H1 (cell line): ENCODE measurements at regions not wholly inside any gene's neighbourhood (a gene's known extent, or its start where the extent isn't known, plus 50 kb on each side); places are given as distances from the start of the nearest gene placed in this dataset.

Experiments used
- CHD1 ChIP-seq: IDR thresholded peaks from 2 replicates; pipeline ENCODE4 v1.6.1; 2012; ENCODE audit warnings: low read depth, low read length, improper control_type of control experiment
- EZH2 ChIP-seq: fragments of 200-600 bp; sonication (generic); IDR thresholded peaks from 2 replicates; pipeline ENCODE4 v1.7.1; 2012; ENCODE audit warnings: low read depth, mild to moderate bottlenecking, moderate library complexity, low read length, inconsistent platforms; ENCODE audit not compliant: severe bottlenecking
- MAX ChIP-seq: IDR thresholded peaks from 2 replicates; pipeline ENCODE4 v1.6.1; 2012; ENCODE audit warnings: inconsistent platforms
- NANOG ChIP-seq: IDR thresholded peaks from 2 replicates; pipeline ENCODE4 v1.6.1; 2011; ENCODE audit warnings: low read length, low read depth, mild to moderate bottlenecking, inconsistent platforms; ENCODE audit not compliant: insufficient read depth, poor library complexity, severe bottlenecking
- NRF1 ChIP-seq: IDR thresholded peaks from 2 replicates; pipeline ENCODE4 v1.6.1; 2011; ENCODE audit warnings: mild to moderate bottlenecking, low read depth, low read length, improper control_type of control experiment
- POU5F1 ChIP-seq: IDR thresholded peaks from 2 replicates; pipeline ENCODE4 v1.6.1; 2011; ENCODE audit warnings: low read depth, mild to moderate bottlenecking, low read length, moderate library complexity

- TF ChIP-seq MAX (no peak), NANOG (no peak), CHD1 (no peak), NRF1 (no peak), POU5F1 (no peak), EZH2 (no peak)
- TF ChIP-seq, all 59 proteins: peak for 0
These were observed 561.9 kb downstream of the CDK5RAP2 start (continued) for GRCh38 chr9:120018037-120018436.
